ENCODE measurements at regions not wholly inside any gene's neighbourhood (a gene's known extent, or its start where the extent isn't known, plus 50 kb on each side); places are given as distances from the start of the nearest gene placed in this dataset.

- H3K27me3 Mint-ChIP-seq = peaks cover 1% of the 10 kb centered on the region
- H3K4me1 Mint-ChIP-seq (ENCODE audit: low read depth) = no peaks in the 10 kb centered on the region
- ChIA-PET CTCF (interaction anchor here (1.0 kb wide), 1 partner anchor 330 kb away, joined by 3 read pairs; no protein-coding TSS in a partner anchor), POLR2A (no interaction called here)
- no peak overlapping the region for H3K27ac Mint-ChIP-seq
- DNase-seq (no peak), ATAC-seq (no peak)
- H3K36me3 Mint-ChIP-seq (ENCODE audit: low read depth) = no peaks in the 10 kb centered on the region
- no peak overlapping the region for H3K4me3 Mint-ChIP-seq
- peaks cover 3% of the 10 kb centered on the region for H3K9me3 Mint-ChIP-seq
- TF ChIP-seq CTCF (IDR thresholded peaks at IDR 0.05) = no peak
- intact Hi-C loops (cut with micrococcal nuclease) = no loop called here
These were observed 289.3 kb downstream of the RPRM start for GRCh38 chr2:153189091-153189888.

GRCh38 chr2:153179808-153180207 lies 298.8 kb downstream of the RPRM start:
- TF ChIP-seq CTCF (IDR thresholded peaks at IDR 0.05) = no peak
- CTCF ChIA-PET = no interaction called here
- Mint-ChIP-seq H3K27ac (no peak overlapping the region), H3K4me3 (no peak overlapping the region), H3K36me3 (ENCODE audit: low read depth) (no peaks in the 10 kb centered on the region), H3K27me3 (no peaks in the 10 kb centered on the region), H3K9me3 (no peaks in the 10 kb centered on the region), H3K4me1 (ENCODE audit: low read depth) (no peaks in the 10 kb centered on the region)
- intact Hi-C loops (cut with micrococcal nuclease) = no loop called here
- DNase-seq (no peak), ATAC-seq (no peak)
- POLR2A ChIA-PET = no interaction called here

- no peak for TF ChIP-seq CTCF (IDR thresholded peaks at IDR 0.05)
- ChIA-PET POLR2A (no interaction called here), CTCF (no interaction called here)
- DNase-seq (no peak), ATAC-seq (no peak)
- H3K36me3 Mint-ChIP-seq (ENCODE audit: low read depth) = no peaks in the 10 kb centered on the region
- no peaks in the 10 kb centered on the region for H3K9me3 Mint-ChIP-seq
- no peak overlapping the region for H3K4me3 Mint-ChIP-seq
- intact Hi-C loops (cut with micrococcal nuclease) = loop anchor here (10.0 kb wide), 1 partner anchor 345 kb away; no protein-coding TSS in a partner anchor
- H3K27ac Mint-ChIP-seq = no peak overlapping the region
- H3K27me3 Mint-ChIP-seq = no peaks in the 10 kb centered on the region
- no peaks in the 10 kb centered on the region for H3K4me1 Mint-ChIP-seq (ENCODE audit: low read depth)
These were observed 309.0 kb downstream of the RPRM start for GRCh38 chr2:153169609-153170008.

GRCh38 chr2:153165021-153165420 lies 313.5 kb downstream of the RPRM start:
- intact Hi-C loops (cut with micrococcal nuclease) = loop anchor here (10.0 kb wide), 1 partner anchor 350 kb away; no protein-coding TSS in a partner anchor
- no peak overlapping the region for H3K27ac Mint-ChIP-seq
- H3K4me3 Mint-ChIP-seq = no peak overlapping the region
- H3K27me3 Mint-ChIP-seq = no peaks in the 10 kb centered on the region
- POLR2A ChIA-PET = no interaction called here
- no peaks in the 10 kb centered on the region for H3K36me3 Mint-ChIP-seq (ENCODE audit: low read depth)
- no peaks in the 10 kb centered on the region for H3K9me3 Mint-ChIP-seq
- no peak for DNase-seq
- no peaks in the 10 kb centered on the region for H3K4me1 Mint-ChIP-seq (ENCODE audit: low read depth)
- CTCF ChIA-PET = interaction anchor here (1.4 kb wide), 1 partner anchor 8 kb away, joined by 3 read pairs; no protein-coding TSS in a partner anchor
- ATAC-seq = no peak
- no peak for TF ChIP-seq CTCF (IDR thresholded peaks at IDR 0.05)

- H3K27ac Mint-ChIP-seq = no peak overlapping the region
- peak; percentile 60 for TF ChIP-seq CTCF (IDR thresholded peaks at IDR 0.05)
- POLR2A ChIA-PET = no interaction called here
- H3K36me3 Mint-ChIP-seq (ENCODE audit: low read depth) = no peaks in the 10 kb centered on the region
- no peaks in the 10 kb centered on the region for H3K4me1 Mint-ChIP-seq (ENCODE audit: low read depth)
- ATAC-seq = no peak
- H3K9me3 Mint-ChIP-seq = no peaks in the 10 kb centered on the region
- intact Hi-C loops (cut with micrococcal nuclease) = loop anchor here (10.0 kb wide), 1 partner anchor 352 kb away; no protein-coding TSS in a partner anchor
- DNase-seq = peak; percentile 4
- no peak overlapping the region for H3K4me3 Mint-ChIP-seq
- no peaks in the 10 kb centered on the region for H3K27me3 Mint-ChIP-seq
- CTCF ChIA-PET = interaction anchor here (0.7 to 2.3 kb wide), 3 partner anchors 314 to 358 kb away, joined by 3 to 8 read pairs (median 4); no protein-coding TSS in a partner anchor
These were observed 315.5 kb downstream of the RPRM start for GRCh38 chr2:153163055-153163454.
